GM18951 (cell line): ENCODE measurements at regions not wholly inside any gene's neighbourhood (a gene's known extent, or its start where the extent isn't known, plus 50 kb on each side); places are given as distances from the start of the nearest gene placed in this dataset.
"Not testable (repeated sequence)": the region's sequence is repeated elsewhere in the genome, so short reads cannot be mapped to it uniquely, and the experiment has no call there.

Source experiments
- POLR2A ChIP-seq: IDR thresholded peaks from 4 replicates; pipeline ENCODE4 v1.6.1; 2011; ENCODE audit warnings: mild to moderate bottlenecking; ENCODE audit not compliant: insufficient read length, insufficient read depth; ENCODE audit errors: extremely low read depth
- in situ Hi-C: fragments of 300-500 bp; cut with MboI; formaldehyde crosslinking; loops from one replicate; pipeline ENCODE4 v1.12.0; 2022; ENCODE audit warnings: low sequenced_read_pairs, mixed read lengths, inconsistent platforms; ENCODE audit not compliant: unreplicated experiment

GRCh38 chr15:88987934-88988671 is 74.9 kb upstream of the MFGE8 start:
- no peak for TF ChIP-seq POLR2A
- in situ Hi-C loops = no loop called here

GRCh38 chr15:88989578-88989977 is 76.4 kb upstream of the MFGE8 start:
- no peak for TF ChIP-seq POLR2A
- in situ Hi-C loops = no loop called here

GRCh38 chr15:88990185-88990679 is 77.1 kb upstream of the MFGE8 start:
- TF ChIP-seq POLR2A = no peak
- in situ Hi-C loops = no loop called here

- no peak for TF ChIP-seq POLR2A
- in situ Hi-C loops = no loop called here
Measured at GRCh38 chr15:88992216-88992615, 79.0 kb upstream of the MFGE8 start.

GRCh38 chr15:88992912-88993376 is 79.8 kb upstream of the MFGE8 start:
- in situ Hi-C loops = no loop called here
- no peak for TF ChIP-seq POLR2A

GRCh38 chr15:88993662-88994061 is 80.5 kb upstream of the MFGE8 start:
- TF ChIP-seq POLR2A = no peak
- in situ Hi-C loops = no loop called here

- in situ Hi-C loops = no loop called here
- TF ChIP-seq POLR2A = no peak
Measured at GRCh38 chr15:88994286-88994685, 81.1 kb upstream of the MFGE8 start.

- in situ Hi-C loops = no loop called here
Measured at GRCh38 chr15:88995449-88995848, 82.3 kb upstream of the MFGE8 start.

GRCh38 chr15:88997531-88997930 is 84.4 kb upstream of the MFGE8 start:
- TF ChIP-seq POLR2A = no peak
- in situ Hi-C loops = no loop called here

More at GRCh38 chr15:88995449-88995848, 82.3 kb upstream of the MFGE8 start:
- no peak for TF ChIP-seq POLR2A

GRCh38 chr15:88998980-88999713 is 86.0 kb upstream of the MFGE8 start:
- TF ChIP-seq POLR2A = no peak
- in situ Hi-C loops = no loop called here

GRCh38 chr15:89001708-89002275 is 86.5 kb upstream of the ABHD2 start:
- in situ Hi-C loops = not testable (repeated sequence)

- no peak for TF ChIP-seq POLR2A
- in situ Hi-C loops = no loop called here
Measured at GRCh38 chr15:89002281-89002761, 85.9 kb upstream of the ABHD2 start.

- no peak for TF ChIP-seq POLR2A
Measured at GRCh38 chr15:89002830-89003229, 85.4 kb upstream of the ABHD2 start.

More at GRCh38 chr15:89002830-89003229, 85.4 kb upstream of the ABHD2 start:
- in situ Hi-C loops = no loop called here
